HG03432 (cell line): ENCODE measurements at regions not wholly inside any gene's neighbourhood (a gene's known extent, or its start where the extent isn't known, plus 50 kb on each side); places are given as distances from the start of the nearest gene placed in this dataset.
"Not testable (repeated sequence)": the region's sequence is repeated elsewhere in the genome, so short reads cannot be mapped to it uniquely, and the experiment has no call there.

Experiments
- ATAC-seq: cut with Tn5 transposase; IDR thresholded peaks from one replicate; pipeline ENCODE4 v1.9.1; 2021; ENCODE audit warnings: mild to moderate bottlenecking, moderate library complexity; ENCODE audit not compliant: unreplicated experiment

DNA sequence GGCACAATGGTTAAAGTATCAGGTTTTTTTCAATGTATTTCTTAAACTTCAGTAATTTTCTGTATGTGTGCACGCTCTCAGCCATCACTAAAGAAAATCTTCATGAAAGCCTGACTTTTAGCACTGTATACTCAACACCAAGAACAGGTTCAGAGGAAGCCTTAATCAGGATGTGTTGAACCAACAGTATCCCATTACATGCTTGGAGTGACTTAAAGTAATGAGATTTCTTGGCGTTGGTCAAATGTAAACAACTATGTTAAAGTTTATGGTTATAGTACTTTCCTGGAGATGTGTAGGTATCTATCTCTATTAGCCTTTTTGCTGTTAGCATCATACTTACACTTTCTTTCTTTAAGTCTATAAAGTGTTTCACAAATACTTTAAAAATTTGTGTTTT lies 335.0 kb downstream of the CCER1 start:
- no peak for ATAC-seq

DNA sequence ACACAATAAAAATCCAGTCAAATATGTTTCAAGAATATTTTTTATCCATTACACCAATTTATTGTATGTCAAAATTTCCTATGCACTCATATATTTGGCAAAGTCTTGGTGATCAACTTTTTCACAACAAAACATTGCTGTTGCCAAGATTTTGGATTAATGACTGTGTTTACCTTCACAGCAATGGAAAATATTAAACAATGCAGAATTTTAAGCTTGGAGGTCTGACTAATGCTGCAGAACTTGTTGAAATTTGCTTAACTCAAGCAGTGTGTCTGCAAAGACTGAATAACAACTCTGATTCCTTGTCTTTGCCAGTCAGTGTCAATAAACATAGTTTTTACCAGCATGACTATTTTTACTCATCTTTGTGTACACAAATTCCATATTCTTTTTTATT lies 336.4 kb downstream of the CCER1 start:
- no peak for ATAC-seq

DNA sequence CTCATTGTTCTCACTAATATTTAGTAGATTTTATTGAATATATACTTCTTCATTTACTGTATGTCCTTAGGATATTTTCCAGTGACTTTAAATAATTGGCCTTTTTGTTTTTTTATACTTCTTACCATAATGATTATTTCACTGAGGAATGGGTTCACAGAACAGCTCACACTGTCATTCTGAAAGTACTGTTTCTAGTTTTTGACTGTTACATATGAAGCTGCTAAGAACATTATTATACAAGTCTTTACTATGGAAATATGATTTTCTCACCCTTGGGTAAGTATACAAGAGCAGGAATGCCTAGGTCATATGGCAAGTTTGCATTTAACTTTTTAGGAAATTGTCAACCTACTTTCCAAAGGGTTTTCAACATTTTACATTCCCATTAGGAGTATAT lies 343.1 kb downstream of the CCER1 start:
- no peak for ATAC-seq

DNA sequence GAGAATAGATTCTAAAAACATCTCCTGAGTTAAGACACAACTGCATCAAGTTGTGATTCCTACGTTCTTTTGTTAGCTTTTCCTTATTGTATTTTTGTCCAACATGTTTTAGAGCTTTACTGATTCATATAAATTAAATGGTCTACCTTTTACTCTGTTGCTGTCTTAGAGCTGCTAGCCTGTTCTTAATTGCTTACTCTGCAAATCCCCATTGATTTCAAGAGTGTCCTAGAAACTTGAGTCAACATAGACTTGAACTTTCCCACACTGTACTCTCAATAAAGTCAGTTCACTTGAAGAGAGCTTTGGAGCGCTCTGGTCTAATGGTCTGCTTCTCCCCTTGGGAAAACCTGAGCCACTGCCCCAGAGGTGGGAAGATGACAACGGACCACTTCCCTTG lies 343.9 kb downstream of the CCER1 start:
- no peak for ATAC-seq

DNA sequence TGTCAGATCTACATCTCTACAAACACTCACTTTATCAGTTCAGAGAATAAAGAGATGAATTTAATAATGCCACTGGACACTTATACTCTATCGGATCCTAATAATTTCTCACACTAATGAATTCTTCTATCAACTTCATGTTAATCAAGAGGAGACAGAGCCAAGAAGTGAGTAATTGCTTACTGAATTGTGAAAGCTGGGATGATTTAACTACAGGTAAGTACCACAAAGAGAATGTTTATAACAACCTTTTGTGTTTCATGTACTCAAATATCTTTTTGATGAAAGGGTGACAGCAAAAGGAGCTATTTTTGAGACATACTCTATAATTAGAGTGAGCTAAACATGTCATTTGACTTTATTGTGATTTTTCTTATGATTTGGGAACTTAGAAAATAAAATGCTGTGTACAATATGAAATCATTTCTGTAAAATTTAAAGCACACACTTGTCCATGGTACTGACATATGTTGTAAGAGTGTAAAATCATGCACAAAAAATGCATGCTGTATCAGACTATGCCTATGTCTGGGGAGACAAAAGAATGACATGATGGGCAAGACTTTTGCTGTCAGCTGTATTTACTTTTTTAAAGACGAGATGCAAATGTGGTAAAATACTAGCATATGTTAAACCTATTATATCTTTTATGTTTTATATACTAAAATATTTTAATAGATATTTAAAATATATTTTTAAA lies 361.2 kb downstream of the CCER1 start:
- no peak for ATAC-seq

DNA sequence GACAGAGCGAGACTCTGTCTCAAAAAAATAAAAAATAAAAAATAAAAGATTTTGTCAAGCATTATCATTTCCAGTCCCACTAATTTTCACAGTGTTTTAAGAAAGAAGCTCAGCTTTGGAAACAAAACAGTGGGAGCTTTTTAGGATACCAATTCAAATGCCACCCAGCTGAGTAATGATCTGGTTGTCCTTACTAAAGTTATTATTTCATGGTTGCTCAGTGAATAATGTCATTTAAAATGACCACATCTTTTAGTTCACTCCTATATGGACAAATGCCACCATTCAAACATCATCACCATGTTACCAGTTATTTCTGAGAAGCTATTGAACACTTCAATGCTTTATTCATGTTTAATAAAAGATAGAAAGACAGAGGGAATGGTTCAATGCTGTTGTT lies 365.0 kb downstream of the CCER1 start:
- no peak for ATAC-seq

DNA sequence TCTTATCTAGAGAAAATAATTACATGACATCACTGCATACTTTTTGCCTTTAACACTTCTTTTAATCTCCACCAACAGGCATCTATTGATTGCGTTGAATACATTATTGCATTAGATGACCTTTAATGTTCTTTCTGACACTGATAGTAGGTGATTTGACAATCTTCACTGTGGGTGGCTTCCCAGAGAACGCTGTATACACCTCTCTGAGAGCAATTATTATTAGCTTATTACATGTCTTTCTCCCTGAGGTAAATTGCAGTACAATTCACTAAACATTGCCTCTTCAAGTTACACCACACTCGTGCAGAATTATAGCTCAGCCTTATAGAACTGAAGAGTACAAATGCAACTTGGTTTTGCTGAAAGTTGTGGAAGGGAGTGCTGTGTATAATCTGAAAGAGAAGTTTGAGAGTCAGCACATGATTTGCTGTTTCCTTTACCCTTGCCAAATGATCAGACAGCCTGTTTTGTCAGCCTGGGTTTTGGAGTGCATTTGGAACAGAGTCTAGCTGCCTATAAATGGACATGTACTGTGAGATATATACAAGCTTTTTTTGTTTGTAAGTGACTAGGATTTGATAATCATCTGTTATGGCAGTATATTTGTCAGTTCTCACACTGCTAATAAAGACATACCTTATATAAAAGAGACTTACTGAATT lies 369.2 kb downstream of the CCER1 start:
- ATAC-seq, result no peak

DNA sequence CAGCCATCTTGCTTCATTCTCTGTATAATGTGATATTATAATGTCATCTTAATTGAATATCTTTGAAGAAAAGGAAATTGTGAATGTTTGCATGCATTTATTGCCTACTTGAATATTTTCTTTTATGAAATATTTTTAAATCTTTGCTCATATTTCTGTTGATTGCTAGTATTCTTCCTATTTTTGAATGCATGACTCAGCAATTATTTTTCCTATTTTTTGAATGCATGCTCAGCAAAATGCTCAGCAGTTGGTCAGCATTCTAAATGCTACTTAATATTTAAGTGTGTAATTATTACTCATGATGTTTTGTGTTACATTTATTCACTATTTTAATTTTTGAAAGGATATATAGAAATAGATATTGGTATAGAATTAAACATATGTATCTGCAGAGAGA lies 378.3 kb downstream of the CCER1 start:
- no peak for ATAC-seq

DNA sequence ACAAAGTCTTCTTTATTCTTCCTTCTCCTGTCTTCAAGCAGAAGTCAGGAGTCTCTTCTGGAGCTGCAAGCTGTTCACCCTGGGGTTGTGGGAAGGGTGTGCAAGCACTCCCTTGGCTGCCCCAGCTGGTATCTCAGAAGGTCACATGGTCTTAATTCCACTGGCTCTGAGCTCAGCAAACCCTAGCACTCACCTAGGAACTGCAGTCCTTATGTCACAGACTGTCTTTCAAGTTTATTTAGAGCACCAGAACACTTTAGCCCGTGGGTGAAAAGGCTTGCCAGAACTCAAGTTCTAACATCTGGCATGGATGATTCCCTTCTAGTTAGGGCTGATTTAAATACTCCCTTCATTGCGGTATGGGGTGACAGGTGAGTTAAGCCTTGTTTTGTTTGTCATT lies 379.0 kb downstream of the CCER1 start:
- no peak for ATAC-seq

DNA sequence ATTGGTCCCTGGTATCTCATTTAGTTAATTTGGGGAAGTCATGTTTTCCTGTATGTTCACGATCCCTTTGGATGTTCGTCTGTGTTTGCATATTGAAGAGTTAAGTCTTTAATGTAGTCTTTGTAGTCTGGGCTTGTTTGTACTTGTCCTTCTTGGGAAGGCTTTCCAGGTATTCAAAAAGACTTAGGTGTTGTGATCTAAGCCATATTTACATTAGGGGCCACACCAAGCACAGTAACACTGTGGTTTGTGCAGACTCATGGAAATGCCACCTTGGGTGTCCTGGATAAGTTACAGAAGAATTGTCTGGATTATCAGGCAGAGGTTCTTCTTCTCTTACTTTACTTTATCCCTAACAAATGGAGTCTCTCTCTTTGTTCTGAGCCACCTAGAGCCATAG lies 380.3 kb downstream of the CCER1 start:
- ATAC-seq, result no peak

DNA sequence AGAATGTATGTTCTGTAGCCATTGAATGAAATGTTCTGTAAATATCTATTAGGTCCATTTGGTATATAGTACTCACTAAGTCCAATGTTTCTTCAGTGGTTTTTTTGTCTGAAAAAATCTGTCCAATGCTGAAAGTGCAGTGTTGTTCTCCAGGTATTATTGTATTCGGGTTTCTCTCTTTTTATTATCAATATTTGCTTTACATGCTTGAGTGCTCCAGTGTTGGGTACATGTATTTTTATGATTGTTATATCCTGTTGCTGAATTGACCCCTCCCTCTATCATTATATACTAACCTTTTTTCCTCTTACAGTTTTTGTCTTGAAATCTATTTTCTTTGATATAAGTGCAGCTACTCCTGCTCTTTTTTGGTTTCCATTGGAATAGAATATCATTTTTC lies 382.2 kb downstream of the CCER1 start:
- ATAC-seq, result no peak

DNA sequence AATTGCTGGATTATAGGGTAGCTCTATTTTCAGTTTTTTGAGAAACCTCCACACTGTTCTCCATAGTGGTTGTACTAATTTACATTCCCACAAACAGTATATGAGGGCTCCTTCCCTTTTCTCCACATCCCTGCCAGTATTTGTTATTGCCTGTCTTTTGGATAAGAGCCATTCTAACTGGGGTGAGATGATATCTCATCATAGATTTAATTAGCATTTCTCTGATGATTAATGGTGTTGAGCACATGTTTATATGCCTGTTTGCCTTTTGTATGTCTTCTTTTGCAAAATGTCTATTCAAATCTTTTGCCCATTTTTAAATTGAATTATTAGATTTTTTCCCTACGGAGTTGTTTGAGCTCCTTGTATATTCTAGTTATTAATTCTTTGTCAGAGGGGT lies 385.3 kb downstream of the CCER1 start:
- no peak for ATAC-seq

DNA sequence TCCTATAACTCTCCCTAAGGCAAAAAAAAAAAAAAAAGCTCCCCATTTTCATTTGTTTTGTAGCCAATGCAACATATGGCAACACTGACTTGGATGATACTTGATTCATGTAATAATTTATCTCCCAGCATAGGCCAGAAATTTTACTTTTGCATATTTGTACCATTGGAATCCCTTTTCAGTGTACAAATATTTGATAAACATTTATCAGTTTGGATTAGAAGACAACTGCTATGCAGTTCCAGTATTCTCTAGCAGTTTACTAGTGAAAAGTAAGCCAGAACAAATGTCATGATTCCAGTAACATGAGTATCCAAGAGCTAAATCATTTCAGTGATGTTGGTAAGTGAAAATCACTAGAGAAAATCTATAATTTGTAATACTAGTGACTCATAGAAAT lies 392.3 kb downstream of the CCER1 start:
- no peak for ATAC-seq

DNA sequence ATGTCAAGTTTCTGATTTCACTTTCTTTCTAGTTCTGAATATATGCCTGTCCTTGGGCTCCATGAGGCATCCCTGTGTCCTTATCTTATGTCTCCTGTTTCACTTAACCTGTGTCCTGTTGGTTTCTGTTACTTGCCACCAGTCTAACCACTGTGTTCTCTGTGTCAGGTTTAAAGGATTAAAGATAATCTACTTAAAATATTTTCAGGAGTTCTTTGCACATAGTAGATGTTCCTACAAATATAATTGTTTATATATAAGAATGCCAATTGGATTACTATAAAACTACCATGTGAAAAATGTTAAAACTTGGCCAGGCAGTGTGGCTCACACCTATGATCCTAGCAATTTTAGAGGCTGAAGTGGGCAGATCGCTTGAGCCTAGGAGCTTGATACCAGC lies 406.4 kb downstream of the CCER1 start:
- ATAC-seq, result no peak

DNA sequence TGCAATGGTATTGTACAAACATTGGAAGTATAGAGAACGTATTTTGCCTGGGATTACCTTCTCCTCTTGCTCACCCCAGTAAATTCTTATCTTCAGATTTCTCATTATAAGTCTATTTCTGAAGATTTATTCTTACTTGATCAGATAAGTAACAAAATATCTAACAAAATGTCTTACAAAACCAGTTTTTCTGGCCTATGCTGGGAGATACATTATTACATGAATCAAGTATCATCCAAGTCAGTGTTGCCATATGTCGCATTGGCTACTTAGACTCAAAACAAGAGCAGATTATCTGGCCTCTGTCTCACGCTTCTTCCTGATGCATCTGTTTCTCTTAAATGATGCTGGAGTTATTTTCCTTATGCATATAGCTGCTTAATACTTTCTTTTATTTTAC lies 408.5 kb downstream of the CCER1 start:
- no peak for ATAC-seq

DNA sequence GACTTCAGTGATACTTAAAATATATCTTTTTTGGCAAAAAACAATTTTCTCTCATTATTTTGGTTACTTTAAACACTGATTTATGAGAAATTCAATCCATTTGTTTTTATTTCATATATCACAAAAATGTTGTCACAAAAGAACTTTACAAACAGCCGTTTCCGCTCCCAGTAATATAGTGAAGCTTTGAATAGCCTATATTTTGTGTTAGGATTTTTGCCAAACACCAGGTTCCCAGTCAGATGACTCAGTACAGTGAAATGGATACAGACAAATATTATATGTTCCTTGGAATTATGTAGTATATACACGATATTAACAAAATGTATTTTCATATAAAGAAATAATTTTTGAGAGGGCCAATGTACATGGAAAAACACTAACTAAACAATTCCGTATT lies 411.1 kb downstream of the CCER1 start:
- ATAC-seq, result no peak

DNA sequence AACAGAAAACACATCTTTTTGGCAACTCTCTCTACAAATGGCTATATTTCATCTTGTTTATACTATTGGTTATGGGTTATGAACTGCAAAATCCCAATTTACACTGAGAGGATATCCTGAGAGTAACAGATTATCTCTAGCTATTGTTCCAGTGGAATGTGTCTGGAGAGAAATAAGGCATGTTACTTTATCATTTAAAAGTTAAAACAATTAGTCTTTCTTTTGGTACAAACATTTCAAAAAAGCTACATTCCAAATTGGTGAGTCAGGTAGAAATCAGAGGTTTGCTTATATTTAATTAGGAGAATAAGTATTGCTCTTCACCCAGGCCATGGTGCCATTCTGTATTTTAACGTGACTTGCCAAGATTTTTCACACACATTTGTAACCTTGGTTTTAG lies 411.6 kb downstream of the CCER1 start:
- no peak for ATAC-seq

DNA sequence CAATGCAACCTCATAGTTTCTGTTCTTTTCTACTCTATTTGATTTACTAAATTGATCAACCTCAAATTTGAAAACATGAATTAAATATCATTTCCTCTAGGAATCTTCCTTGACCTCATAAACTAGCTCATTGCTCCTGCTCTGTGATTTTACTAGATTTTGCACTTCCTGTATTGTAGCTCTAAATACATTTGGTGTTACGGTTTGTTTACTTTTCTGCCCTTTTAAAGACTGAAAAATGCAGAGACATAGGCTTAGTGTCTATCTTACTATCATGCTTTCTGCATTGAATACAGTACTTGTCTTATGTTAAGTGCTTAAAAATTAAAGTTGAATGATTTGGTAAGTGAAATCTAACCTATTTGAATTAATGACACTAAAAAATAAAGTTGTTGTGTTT lies 412.1 kb downstream of the CCER1 start:
- not testable (repeated sequence) for ATAC-seq

DNA sequence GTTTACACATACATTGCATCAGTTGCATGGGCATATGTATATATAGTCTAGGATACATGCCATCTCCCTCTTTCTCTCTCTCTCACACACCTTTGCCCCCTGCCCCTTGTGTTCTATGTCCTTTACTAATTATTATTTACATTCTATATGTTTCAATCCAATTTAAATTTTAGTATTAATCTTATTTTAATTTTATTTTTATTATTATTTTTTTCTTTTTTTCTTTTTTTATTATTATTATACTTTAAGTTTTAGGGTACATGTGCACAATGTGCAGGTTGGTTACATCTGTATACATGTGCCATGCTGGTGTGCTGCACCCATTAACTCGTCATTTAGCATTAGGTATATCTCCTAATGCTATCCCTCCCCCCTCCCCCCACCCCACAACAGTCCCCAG lies 421.1 kb downstream of the CCER1 start:
- not testable (repeated sequence) for ATAC-seq

DNA sequence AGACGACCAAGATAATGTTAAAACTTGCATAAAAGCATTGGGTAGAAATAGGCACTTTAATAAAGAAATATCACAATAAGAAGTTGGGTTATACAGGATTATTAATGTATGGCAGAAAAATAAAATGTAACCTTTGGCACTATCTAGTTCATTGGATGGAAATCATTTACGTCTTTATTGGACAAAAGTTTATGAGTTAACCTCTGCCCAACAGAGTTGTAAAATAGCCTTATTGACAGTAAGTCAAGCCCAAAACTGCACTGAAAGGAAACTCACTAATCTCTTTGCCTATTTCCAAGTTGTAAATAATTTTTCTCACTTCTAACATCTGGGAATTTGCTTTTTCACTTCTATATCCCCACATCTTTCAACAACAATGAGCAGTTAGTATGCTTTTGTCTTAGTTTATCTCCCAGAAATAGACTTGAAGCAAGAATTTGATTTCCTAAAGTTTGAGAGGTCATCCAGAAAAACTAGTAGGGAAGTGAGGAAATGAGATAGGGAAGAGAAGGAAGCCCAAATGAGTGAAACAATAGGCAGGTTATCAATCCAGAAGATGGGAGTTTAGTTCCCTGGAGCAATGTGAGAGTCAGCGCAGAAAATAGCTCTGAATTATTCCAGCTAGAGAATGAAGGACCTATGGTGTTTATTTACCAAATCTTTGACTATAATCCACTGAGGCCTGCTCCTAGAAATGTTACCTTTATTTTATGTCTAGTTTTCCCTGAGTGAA lies 434.8 kb downstream of the CCER1 start:
- ATAC-seq, result no peak

DNA sequence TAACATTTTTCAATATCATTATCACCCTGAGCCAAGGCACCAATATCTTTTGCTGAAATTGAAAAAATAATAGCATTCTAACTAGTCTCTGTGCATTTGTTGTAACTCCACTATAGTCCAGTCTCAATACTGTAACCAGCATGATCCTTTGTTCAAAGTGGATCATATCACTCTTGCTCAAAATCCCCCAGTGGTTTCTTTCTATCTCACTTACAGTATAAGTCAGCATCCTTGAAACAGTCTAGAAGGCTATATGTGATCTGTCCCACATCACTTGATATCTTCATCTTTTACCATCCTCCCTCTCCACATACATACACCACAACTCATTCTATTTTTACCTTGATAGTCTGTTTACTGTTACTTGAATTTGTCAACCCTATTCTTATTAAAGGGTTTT lies 435.7 kb downstream of the CCER1 start:
- ATAC-seq, result peak; percentile 28
